Gastrocnemius medialis (tissue), 4 donors: ENCODE measurements at regions not wholly inside any gene's neighbourhood (a gene's known extent, or its start where the extent isn't known, plus 50 kb on each side); places are given as distances from the start of the nearest gene placed in this dataset.

Source experiments
- CTCF ChIP-seq, 5 experiments: fragments of 450-650 bp in 3 of 5; fragments of 200-600 bp in 2 of 5; sonication (generic) in 2 of 5; IDR thresholded peaks in 4 of 5; conservative IDR thresholded peaks in 1 of 5; 1 replicate in 4 of 5; 2 replicates in 1 of 5; pipeline ENCODE4 v1.5.1; 2016 to 2019; ENCODE audit warnings: antibody characterized with exemption in 5 of 5, mild to moderate bottlenecking in 3 of 5, moderate library complexity in 3 of 5
- POLR2A ChIP-seq, 2 donors: fragments of 450-650 bp; IDR thresholded peaks; one replicate each; pipeline ENCODE4 v1.6.1; 2017; ENCODE audit warnings: antibody characterized with exemption in 2 of 2, mild to moderate bottlenecking in 2 of 2, moderate library complexity in 2 of 2

GRCh38 chr12:90199006-90199405, 490.4 kb upstream of the ATP2B1 start:
- no peak for TF ChIP-seq POLR2A (IDR thresholded peaks at IDR 0.05)
- TF ChIP-seq CTCF (IDR thresholded peaks at IDR 0.05 in 4 of 5, conservative IDR thresholded peaks at IDR 0.05 in 1 of 5): no peak
